ENCODE measurements at regions not wholly inside any gene's neighbourhood (a gene's known extent, or its start where the extent isn't known, plus 50 kb on each side); places are given as distances from the start of the nearest gene placed in this dataset.

DNA sequence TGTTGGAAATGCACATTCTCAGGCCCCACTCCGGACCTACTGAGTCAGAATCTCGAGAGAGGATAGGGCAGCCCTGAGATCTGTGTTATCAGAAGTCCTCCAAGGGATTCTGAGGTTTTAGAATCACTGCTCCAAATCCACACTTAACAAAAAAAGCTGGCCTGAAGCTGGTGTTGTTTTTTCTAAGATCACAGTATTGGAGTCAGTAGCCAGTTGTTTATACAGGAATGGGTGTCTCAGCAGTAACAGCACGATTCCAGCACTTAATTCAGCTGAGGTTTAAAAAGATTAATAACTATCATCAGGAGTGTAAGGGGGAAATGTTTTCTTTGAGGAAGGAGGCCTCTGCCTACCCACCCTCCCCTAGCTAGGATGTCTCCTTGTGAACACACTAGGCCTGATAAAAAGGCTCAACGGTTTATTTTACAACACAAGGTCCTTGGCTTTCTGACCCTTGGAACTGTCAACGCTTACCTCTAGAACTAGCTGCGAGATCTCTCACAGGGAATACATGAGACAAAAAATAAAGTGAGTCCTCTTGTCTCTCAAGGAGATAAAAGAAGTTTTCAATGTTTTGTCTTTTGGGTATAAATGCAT lies 505.4 kb downstream of the CD83 start:
- no peak overlapping the region for H3K27ac ChIP-seq (ENCODE audit: insufficient read depth, low read length)
- H3K36me3 ChIP-seq (ENCODE audit: control insufficient read depth, insufficient read depth, low read length): no peaks in the 10 kb centered on the region
- no peaks in the 10 kb centered on the region for H3K79me2 ChIP-seq (ENCODE audit: control insufficient read depth, insufficient read depth, low read length)
- H2AFZ ChIP-seq (ENCODE audit: low read length): no peak overlapping the region
- no peaks in the 10 kb centered on the region for H3K9me3 ChIP-seq (ENCODE audit: control insufficient read depth, insufficient read depth, low read depth, low read length)
- no peak overlapping the region for H3K4me2 ChIP-seq (ENCODE audit: extremely low read depth, insufficient read depth, low read length)
- H3K9ac ChIP-seq (ENCODE audit: insufficient read depth, low read length): no peak overlapping the region
- no peaks in the 10 kb centered on the region for H3K27me3 ChIP-seq (ENCODE audit: control insufficient read depth, insufficient read depth, low read length)
- peak in 1 of 2 donors; percentile 6 for DNase-seq (ENCODE audit: low read depth in 2 of 2)
- no peak overlapping the region for H3K4me3 ChIP-seq (replicated peaks in 1 of 4; ENCODE audit: control extremely low read depth in 1 of 4, insufficient read depth in 1 of 4, low read depth in 3 of 4, low read length in 4 of 4)
- no peaks in the 10 kb centered on the region for H3K4me1 ChIP-seq (ENCODE audit: control insufficient read depth, extremely low read depth, insufficient read depth, low read length)
- no peak for TF ChIP-seq EZH2 (IDR thresholded peaks at IDR 0.05; ENCODE audit: low read length, missing control alignments)
- H4K20me1 ChIP-seq (ENCODE audit: control insufficient read depth, extremely low read depth, insufficient read depth, low read length): no peaks in the 10 kb centered on the region

DNA sequence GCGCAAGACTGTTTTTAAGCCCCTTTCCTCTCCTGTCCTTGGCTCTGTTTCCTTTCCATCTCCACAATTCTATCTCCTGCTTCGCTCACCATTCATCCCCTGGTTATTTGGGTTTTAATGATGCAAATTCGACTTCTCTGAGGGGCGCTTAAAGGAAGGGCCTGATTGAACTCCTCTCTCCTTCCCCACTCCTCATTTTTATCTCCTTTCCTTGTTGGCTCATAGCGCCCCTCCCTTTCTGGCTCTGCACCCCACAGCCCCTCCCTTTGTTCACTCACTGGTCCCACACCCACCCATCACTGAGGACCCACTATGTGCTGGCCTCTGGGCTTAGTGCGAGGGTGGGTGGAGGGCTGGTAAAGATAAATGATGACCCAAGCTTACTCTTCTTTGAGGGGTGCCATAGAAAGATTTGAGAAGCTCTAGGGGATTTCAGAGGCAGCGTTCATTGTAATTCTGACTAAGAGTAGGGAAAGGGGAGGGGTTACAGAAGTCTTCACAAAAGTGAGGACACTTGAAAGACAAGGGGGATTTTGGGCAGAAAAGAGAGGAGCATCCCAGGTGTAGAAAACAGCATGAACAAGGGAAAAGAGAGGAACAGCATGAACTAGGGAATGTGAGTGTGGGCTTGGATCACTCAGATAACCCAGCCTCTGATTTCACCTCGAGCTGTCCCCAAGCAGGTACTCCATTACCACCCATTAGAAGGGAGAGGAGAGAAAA lies 507.8 kb downstream of the CD83 start:
- H3K4me2 ChIP-seq (ENCODE audit: extremely low read depth, insufficient read depth, low read length): no peak overlapping the region
- no peak overlapping the region for H3K27ac ChIP-seq (ENCODE audit: insufficient read depth, low read length)
- H3K4me1 ChIP-seq (ENCODE audit: control insufficient read depth, extremely low read depth, insufficient read depth, low read length): no peaks in the 10 kb centered on the region
- no peaks in the 10 kb centered on the region for H3K36me3 ChIP-seq (ENCODE audit: control insufficient read depth, insufficient read depth, low read length)
- H2AFZ ChIP-seq (ENCODE audit: low read length): no peak overlapping the region
- H3K9me3 ChIP-seq (ENCODE audit: control insufficient read depth, insufficient read depth, low read depth, low read length): no peaks in the 10 kb centered on the region
- DNase-seq (ENCODE audit: low read depth in 2 of 2): no peak
- no peaks in the 10 kb centered on the region for H4K20me1 ChIP-seq (ENCODE audit: control insufficient read depth, extremely low read depth, insufficient read depth, low read length)
- H3K27me3 ChIP-seq (ENCODE audit: control insufficient read depth, insufficient read depth, low read length): no peaks in the 10 kb centered on the region
- no peak overlapping the region for H3K9ac ChIP-seq (ENCODE audit: insufficient read depth, low read length)
- H3K79me2 ChIP-seq (ENCODE audit: control insufficient read depth, insufficient read depth, low read length): no peaks in the 10 kb centered on the region
- no peak overlapping the region for H3K4me3 ChIP-seq (replicated peaks in 1 of 4; ENCODE audit: control extremely low read depth in 1 of 4, insufficient read depth in 1 of 4, low read depth in 3 of 4, low read length in 4 of 4)
- TF ChIP-seq, protein P1, sequence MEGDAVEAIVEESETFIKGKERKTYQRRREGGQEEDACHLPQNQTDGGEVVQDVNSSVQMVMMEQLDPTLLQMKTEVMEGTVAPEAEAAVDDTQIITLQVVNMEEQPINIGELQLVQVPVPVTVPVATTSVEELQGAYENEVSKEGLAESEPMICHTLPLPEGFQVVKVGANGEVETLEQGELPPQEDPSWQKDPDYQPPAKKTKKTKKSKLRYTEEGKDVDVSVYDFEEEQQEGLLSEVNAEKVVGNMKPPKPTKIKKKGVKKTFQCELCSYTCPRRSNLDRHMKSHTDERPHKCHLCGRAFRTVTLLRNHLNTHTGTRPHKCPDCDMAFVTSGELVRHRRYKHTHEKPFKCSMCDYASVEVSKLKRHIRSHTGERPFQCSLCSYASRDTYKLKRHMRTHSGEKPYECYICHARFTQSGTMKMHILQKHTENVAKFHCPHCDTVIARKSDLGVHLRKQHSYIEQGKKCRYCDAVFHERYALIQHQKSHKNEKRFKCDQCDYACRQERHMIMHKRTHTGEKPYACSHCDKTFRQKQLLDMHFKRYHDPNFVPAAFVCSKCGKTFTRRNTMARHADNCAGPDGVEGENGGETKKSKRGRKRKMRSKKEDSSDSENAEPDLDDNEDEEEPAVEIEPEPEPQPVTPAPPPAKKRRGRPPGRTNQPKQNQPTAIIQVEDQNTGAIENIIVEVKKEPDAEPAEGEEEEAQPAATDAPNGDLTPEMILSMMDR (conservative IDR thresholded peaks at IDR 0.05 in 1 of 2, IDR thresholded peaks at IDR 0.05 in 1 of 2; ENCODE audit: low read depth in 1 of 2, low read length in 2 of 2): no peak
- TF ChIP-seq EZH2 (IDR thresholded peaks at IDR 0.05; ENCODE audit: low read length, missing control alignments): no peak

DNA sequence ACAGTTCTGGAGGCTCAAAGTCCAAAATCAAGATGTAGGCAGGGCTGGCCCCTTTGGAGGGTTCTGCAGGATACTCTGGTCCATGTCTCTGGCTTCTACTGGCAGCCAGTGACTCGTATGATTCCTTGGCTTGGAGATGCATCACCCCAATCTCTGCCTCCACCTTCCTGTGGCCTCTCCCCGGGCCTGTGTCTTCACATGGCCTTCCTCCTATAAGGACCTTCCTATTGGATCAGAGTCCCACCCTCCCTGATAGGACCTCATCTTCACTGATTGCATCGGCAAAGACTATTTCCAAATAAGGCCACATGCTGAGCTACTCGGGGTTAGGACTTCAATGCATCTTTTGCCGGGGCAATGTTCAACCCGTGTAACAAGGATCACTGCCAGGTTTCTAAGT lies 509.0 kb downstream of the CD83 start:
- H3K9ac ChIP-seq (ENCODE audit: insufficient read depth, low read length): no peak overlapping the region
- H2AFZ ChIP-seq (ENCODE audit: low read length): no peak overlapping the region
- no peaks in the 10 kb centered on the region for H3K4me1 ChIP-seq (ENCODE audit: control insufficient read depth, extremely low read depth, insufficient read depth, low read length)
- H3K36me3 ChIP-seq (ENCODE audit: control insufficient read depth, insufficient read depth, low read length): no peaks in the 10 kb centered on the region
- H3K27me3 ChIP-seq (ENCODE audit: control insufficient read depth, insufficient read depth, low read length): no peaks in the 10 kb centered on the region
- H3K4me2 ChIP-seq (ENCODE audit: extremely low read depth, insufficient read depth, low read length): no peak overlapping the region
- H3K4me3 ChIP-seq (replicated peaks in 1 of 4; ENCODE audit: control extremely low read depth in 1 of 4, insufficient read depth in 1 of 4, low read depth in 3 of 4, low read length in 4 of 4): no peak overlapping the region
- H3K79me2 ChIP-seq (ENCODE audit: control insufficient read depth, insufficient read depth, low read length): no peaks in the 10 kb centered on the region
- H3K9me3 ChIP-seq (ENCODE audit: control insufficient read depth, insufficient read depth, low read depth, low read length): no peaks in the 10 kb centered on the region
- H4K20me1 ChIP-seq (ENCODE audit: control insufficient read depth, extremely low read depth, insufficient read depth, low read length): no peaks in the 10 kb centered on the region
- TF ChIP-seq EZH2 (IDR thresholded peaks at IDR 0.05; ENCODE audit: low read length, missing control alignments): no peak
- TF ChIP-seq, protein P1 (conservative IDR thresholded peaks at IDR 0.05 in 1 of 2, IDR thresholded peaks at IDR 0.05 in 1 of 2; ENCODE audit: low read depth in 1 of 2, low read length in 2 of 2): no peak
- peak in 1 of 2 donors; percentile 15 for DNase-seq (ENCODE audit: low read depth in 2 of 2)
- no peak overlapping the region for H3K27ac ChIP-seq (ENCODE audit: insufficient read depth, low read length)
